ENCODE measurements at regions not wholly inside any gene's neighbourhood (a gene's known extent, or its start where the extent isn't known, plus 50 kb on each side); places are given as distances from the start of the nearest gene placed in this dataset.

GRCh38 chr6:14361956-14362587 lies 244.5 kb downstream of the CD83 start:
- TF ChIP-seq CTCF (IDR thresholded peaks at IDR 0.05) (no peak), EP300 (IDR thresholded peaks at IDR 0.05) (no peak), POLR2AphosphoS5 (IDR thresholded peaks at IDR 0.05) (no peak)
